ENCODE measurements at regions not wholly inside any gene's neighbourhood (a gene's known extent, or its start where the extent isn't known, plus 50 kb on each side); places are given as distances from the start of the nearest gene placed in this dataset.

DNA sequence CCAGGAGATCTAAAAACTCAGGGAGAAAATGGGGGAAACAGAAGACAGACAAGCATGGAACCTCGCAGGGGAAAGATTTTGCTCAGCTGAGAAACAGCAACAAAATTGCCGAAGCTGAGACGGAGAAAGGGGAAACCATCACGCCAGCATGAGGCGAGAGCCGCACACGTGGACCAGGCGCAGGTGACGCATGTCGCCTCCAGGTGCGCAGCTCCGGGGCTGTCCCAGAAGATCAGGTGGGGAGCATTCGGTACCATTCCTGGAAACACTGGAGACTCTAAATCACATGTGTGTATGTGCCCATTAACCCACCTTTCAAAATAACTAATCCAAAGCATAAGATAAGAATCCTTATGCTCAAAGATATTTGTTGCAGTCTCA is 121.7 kb downstream of the BRD1 start:
- TF ChIP-seq CTCF (IDR thresholded peaks at IDR 0.05) = no peak
- no peak for TF ChIP-seq POLR2A (IDR thresholded peaks at IDR 0.05)
